ENCODE measurements at regions not wholly inside any gene's neighbourhood (a gene's known extent, or its start where the extent isn't known, plus 50 kb on each side); places are given as distances from the start of the nearest gene placed in this dataset.
"Not testable (repeated sequence)": the region's sequence is repeated elsewhere in the genome, so short reads cannot be mapped to it uniquely, and the experiment has no call there.

DNA sequence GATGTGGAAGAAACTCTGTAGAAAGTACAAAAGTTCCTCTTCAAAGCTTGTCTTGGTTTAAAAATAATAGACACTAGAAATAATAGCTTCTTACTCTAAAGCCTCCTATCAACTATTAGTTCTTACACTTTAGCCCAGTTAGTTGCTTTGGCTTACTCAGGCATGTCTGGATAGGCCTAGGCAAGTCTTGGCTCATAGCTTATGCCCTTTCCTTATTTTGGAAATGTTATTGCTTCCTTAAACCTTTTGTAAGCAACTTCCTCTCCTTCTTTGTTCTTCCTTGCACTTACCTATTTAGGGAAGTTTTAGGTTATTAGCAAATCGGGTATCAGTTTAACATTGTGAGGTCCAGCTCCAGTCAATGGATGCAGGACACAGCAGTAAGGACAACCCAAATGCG, 628.4 kb upstream of the PRR20A start:
- DNase-seq (ENCODE audit: extremely low read depth, low read depth) = not testable (repeated sequence)

DNA sequence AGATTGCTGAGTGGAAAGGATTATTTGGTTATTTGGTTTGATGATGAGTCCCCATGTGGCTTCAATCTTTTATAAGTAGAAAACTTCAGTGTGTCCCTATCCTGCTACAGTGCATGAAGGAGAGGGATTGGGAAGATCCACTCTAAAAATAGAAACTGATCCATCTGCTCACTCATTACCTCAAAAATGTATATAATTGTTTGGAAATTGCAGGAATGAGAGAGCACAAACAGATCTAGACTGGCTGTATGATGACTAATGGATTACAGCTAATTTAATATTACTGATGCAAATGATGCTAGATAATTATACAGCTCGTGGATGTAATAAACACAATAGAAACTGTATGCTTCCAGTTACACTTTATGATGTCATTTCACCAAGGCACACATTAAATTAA, 625.3 kb upstream of the PRR20A start:
- no peak for DNase-seq (ENCODE audit: extremely low read depth, low read depth)

DNA sequence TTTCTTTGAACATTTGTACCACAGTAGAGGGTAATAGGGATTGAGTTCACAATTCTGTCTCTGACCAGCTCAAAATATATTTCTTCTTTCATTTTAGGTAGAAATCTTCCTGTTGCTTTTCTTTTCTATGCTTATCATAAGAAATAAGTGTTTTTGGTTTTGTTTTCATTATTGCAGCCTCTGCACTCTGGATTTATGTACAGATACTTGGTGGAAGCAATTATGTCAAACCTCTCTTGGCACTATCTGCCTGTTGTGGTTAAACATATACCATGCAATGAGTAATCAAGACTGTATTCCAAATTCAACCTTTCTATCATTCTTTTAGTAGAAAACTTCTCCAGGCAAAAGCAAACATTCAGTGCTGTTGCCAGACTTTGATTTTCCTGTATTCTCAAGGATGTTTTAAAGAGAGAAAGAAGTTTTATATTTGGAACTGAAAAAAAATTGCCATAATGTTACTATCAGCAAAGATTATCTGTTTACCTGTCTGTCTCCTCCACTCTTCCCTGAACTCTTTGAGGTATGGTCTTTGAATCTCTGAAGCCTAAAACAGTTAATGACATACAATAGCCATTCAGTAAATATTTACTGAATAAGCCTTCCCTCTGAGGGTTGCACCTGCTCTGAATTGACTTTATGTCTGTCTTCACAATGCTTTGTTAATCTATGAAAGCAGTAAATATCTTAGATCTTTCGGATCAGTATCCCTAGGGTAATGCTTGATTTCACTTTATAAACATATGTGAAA, 612.5 kb upstream of the PRR20A start:
- DNase-seq (ENCODE audit: extremely low read depth, low read depth) = no peak

DNA sequence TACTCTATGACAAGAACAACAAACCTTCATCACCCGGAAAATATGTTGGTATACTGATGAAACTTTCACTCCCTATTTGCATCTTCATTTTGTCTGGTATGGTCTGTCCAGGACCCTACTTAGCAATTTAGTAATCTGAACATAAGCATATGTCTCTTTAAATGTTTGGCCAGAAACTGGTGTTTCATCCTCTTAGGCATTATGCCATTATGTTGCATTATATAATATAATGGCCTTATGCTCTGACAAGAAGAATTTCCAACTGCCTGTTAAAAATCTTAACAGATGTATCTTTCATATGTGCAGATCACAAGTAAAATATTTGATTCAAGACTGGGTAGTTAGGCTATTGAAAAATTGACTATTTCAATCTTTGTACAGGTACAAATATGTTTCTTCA, 610.6 kb upstream of the PRR20A start:
- DNase-seq (ENCODE audit: extremely low read depth, low read depth) = no peak

DNA sequence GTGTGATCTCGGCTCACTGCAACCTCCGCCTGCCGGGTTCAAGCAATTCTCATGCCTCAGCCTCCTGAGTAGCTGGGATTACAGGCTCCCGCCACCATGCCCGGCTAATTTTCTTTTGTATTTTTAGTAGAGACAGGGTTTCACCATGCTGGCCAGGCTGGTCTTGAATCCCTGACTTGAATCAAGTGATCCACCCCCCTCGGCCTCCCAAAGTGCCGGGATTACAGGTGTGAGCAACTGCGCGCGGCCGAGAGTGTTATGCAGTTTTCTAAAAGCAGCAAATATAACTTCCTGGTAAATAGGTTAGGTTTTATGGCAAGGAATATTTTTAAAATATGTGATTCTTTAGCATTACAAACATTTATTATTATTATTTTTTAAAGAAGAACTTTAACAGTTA, 592.8 kb upstream of the PRR20A start:
- not testable (repeated sequence) for DNase-seq (ENCODE audit: extremely low read depth, low read depth)

DNA sequence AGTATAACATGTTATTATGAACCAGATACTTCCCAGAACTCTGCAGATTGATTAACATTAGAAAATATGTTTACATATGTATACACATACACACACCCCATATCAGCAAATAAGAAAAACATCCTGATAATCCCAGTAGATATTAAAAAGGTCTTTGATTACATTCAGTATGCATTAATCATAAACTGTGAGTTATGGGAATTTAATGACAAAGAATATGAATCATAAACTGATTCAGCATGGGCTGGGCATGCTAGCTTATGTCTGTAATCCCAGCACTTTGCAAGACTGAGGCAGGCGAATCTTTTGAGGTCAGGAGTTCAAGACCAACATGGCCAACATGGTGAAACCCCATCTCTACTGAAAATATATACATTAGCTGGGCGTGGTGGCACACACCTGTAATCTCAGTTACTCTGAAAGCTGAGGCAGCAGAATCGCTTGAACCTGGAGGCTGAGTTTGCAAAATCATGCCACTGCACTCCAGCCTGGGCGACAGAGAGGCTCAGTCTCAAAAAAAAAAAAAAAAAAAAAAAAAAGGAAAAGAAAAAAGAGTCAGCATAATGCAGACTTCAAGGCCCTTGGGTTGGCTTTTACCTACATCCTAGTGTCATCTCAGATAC, 581.9 kb upstream of the PRR20A start:
- no peak for DNase-seq (ENCODE audit: extremely low read depth, low read depth)

DNA sequence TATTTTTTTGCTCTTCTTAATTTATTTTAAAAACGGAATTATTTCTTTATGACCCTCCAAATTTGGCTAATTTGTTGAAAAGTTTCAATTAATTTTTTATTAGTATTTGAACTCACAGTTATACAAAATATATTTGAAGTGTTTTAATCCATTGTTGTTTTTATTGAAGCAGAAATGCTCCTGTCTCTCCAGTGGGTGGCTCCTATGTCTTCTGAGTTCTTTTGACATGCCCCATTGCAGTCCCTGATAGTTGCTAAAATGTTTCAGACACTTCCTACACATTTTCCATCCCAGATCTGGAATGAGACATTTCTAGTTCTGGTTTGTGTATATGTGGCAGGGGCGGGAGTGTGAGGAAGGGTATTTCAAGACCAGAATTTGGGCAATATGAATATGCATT, 579.4 kb upstream of the PRR20A start:
- no peak for DNase-seq (ENCODE audit: extremely low read depth, low read depth)

DNA sequence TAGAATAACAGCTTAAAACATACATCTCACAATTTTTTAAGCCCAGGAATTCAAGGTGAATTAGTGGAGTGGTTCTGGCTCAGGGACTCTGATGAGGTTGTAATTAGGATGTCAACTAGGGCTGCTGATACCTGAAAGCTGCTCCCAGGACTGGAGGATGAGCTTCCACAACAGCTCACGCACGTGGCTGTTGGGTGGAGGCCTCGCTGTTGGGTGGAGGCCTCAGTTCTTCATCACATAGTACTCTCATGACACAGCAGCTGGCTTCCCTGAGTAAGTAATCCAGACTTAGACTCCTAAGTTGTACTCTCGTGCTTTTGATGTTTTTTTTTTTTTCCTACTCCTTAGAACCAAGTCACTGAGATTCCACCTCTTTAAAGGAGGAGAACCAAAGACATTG, 577.1 kb upstream of the PRR20A start:
- DNase-seq (ENCODE audit: extremely low read depth, low read depth) = no peak

DNA sequence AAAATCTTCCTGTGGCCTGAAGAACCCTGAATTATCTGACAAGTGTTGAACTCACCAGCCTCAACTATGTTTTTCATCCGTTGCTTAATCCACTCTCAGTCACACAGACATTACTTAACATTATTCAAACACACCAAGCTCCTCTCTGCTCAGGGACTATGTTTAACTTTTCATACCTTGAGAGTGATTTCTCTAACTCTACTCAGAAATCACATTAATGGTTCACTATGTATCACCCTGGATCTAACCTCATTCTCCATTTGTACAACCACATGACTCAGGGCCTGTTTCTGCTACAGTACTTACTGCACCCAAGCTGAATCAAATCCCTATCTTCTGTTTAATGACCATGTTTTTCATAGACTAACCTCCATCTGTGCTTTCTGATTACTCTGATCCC, 553.7 kb upstream of the PRR20A start:
- no peak for DNase-seq (ENCODE audit: extremely low read depth, low read depth)

DNA sequence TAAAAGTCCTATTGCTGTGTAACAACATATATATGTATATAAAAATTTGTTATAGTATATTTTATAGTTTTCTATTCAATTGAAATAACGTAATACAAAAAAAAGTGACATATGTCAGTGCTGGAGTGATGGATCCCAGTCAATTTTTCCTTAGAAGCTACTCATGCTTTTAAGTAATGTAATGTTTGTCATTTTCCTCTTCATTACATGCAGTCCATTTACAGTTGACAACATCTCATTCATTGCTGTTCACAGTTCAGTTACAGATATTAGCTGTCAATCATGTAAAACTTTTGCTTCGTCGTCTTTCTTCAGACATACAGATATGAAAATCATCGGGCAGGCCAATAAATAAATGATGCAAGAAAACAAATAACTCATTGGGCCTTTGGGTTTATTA, 525.1 kb upstream of the PRR20A start:
- DNase-seq (ENCODE audit: extremely low read depth, low read depth) = no peak

DNA sequence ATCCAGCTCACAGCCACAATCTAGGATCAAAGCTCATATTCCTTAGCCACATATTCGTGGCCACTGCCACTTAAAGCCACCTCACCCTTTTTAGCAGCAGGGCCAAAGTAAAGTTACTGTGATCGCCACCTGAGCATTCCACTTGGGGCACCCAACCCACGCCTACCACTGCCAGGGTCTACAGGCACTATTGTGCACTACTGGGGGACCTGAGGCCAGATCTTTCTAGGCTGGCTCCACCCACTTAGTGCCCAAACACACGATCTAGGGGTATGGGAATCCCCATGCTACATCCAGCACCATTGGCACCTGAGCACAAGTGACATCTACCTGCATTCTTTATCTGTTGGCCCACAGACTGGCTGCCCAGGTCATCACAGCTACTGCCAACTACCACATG, 517.9 kb upstream of the PRR20A start:
- DNase-seq (ENCODE audit: extremely low read depth, low read depth) = no peak

DNA sequence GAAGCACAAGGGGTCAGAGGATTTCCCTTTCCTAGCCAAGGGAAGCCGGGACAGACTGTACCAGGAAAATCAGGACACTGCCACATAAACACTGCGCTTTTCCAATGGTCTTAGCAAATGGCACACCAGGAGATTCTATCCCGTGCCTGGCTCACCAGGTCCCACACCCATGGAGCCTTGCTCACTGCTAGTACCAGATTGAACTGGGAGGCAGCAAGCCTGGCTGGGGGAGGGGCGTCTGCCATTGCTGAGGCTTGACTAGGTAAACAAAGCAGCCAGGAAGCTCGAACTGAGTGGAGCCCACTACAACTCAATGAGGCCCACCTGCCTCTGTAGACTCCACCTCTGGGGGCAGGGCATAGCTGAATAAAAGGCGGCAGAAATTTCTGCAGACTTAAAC, 511.8 kb upstream of the PRR20A start:
- not testable (repeated sequence) for DNase-seq (ENCODE audit: extremely low read depth, low read depth)

DNA sequence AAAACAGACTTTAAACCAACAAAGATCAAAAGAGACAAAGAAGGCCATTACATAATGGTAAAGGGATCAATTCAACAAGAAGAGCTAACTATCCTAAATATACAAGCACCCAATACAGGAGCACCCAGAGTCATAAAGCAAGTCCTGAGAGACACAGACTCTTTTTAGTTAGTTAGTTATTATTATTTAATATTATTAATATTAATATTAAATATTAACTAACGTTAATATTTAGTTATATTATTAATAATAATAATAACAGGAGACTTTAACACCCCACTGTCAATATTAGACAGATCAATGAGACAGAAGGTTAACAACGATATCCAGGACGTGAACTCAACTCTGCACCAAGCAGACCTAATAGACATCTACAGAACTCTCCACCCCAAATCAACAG, 509.7 kb upstream of the PRR20A start:
- DNase-seq (ENCODE audit: extremely low read depth, low read depth) = not testable (repeated sequence)

DNA sequence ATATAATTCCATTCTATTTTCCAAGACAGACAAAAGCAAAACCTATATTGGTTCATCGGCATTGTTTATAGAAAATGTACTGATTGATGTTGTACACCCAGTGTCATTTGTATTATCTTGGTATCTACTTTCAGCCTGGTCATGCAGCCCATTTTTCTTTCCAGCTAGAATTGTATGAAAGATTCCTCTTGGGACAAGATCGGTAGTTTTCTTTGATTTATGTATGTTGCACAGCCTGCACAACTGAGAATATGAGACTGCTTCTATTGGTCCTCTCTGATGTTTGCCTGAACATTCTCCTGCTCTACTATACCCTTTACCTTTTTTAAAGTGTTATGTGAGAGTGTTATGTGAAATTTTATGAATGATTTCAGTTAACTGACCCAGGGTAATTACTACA, 487.7 kb upstream of the PRR20A start:
- DNase-seq (ENCODE audit: extremely low read depth, low read depth) = no peak

DNA sequence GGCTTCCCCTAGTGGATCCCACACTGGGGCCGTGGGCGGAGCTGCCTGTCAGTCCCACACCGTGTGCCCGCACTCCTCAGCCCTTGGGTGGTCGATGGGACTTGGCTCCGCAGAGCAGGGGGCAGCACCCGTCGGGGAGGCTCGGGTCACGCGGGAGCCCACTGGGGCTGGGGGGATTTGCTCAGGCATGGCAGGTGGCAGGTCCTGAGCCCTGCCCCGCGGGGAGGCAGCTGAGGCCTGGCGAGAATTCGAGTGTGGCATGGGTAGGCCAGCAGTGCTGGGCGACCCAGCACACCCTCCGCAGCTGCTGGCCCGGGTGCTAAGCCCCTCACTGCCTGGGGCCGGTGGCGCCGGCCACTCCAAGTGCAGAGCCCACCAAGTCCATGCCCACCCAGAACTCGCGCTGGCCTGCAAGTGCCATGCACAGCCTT, 481.7 kb upstream of the PRR20A start:
- DNase-seq (ENCODE audit: extremely low read depth, low read depth) = no peak

DNA sequence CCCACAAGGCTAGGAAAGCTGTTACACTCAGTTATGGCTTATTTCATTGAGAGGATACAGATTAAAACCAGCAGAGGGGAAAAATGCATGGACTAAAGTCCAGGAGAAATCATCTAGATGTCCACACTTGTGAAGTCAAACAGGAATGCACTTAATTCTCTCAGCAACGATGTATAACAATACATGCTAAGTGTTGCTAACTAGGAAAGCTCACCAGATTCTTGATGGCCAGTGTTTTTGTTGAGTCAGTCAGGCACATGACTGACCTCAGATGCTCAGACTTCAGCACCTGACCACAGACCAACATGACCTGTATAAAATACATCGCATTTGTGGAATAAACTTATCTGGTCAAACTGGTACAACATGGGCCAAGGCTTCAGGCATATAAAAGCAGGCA, 470.2 kb upstream of the PRR20A start:
- no peak for DNase-seq (ENCODE audit: extremely low read depth, low read depth)

DNA sequence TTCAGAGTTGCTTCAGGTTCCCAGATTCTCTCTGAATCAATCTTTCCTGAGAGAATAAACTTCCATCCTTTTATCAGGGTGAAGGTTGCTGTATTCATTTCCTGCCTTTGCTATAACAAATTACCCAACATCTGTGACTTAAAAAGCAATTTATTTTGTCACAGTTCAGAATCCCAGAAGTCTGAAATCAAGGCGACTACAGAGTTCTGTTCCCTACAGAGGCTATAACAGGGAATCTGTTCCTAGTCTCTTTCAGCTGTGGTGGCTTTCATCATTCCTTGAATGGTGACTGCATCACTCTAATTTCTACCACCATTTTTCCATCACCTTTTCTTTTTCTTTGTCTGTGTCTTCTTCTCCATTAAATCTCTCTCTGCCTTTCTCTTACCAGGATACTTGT, 459.3 kb upstream of the PRR20A start:
- no peak for DNase-seq (ENCODE audit: extremely low read depth, low read depth)

DNA sequence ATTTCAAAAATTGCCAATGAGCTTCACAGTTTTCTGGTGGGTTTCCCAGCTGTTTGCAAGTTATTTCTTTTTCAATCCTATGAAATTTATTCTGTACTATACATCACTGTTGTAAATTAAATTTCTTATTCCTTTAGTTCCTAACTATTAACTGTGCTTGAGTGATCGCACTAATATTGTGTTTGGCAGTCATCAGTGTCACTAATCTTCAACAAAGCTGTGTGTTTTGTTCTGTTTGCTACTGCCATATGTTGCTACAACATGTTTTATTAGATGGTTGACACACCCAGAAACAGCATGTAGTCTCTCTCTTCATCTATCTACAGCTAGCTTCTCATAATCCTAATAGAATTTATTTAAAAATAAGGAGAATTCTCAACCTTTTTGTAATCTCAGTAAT, 453.6 kb upstream of the PRR20A start:
- DNase-seq (ENCODE audit: extremely low read depth, low read depth) = no peak

DNA sequence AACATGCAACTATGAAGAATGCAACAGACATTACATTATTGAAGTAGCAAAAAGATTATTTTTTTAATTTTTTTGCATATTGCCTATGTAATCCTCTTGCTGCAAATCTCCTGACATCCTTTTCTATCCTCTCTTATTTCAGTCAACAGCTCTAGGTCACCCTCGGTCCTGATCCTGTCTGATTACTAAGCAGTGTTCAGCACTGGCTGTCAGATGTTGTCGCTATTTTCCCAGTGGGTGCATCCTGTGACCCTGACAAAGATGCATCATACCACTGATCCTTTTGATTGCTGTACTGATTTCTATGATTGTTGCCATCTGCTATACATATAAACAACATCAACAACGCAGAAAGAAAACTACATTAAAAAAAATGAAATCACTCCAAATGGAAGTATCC, 443.7 kb upstream of the PRR20A start:
- DNase-seq (ENCODE audit: extremely low read depth, low read depth) = no peak

DNA sequence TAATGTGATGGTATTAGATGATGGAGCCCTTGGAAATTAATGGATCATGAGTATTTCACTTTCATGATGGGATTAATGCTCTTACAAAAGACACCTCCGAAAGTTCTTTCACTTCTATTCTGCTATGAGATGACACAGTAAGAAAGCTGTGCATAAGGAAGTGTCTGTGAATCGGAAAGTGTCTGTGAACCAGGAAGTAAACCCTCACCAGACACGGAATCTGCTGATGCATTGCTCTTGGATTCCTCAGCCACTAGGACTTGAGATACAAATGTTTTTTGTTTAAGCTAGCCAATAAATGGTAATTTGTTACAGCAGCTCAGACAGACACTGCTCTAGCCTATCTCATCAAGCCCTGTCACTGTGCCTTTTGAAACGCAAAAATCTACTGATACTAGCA, 440.4 kb upstream of the PRR20A start:
- DNase-seq (ENCODE audit: extremely low read depth, low read depth) = no peak

DNA sequence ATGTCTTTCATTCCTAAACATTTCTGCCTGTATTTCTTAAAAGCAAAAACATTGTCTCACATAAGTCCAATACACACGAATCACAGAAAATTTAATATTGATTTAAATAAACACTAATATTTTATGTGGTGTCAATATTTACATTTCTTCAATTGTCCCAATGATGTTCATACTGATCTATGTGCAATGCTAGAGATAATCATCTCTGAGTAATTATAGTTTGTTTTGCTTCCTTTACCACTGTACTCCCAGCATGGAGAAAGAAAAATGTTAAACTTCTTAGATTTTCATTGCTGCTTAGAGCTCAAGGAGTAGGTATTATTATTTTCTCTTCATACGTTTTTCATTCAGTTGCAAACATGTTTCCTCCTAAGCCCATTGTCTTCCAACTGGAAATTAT, 434.2 kb upstream of the PRR20A start:
- DNase-seq (ENCODE audit: extremely low read depth, low read depth) = no peak

DNA sequence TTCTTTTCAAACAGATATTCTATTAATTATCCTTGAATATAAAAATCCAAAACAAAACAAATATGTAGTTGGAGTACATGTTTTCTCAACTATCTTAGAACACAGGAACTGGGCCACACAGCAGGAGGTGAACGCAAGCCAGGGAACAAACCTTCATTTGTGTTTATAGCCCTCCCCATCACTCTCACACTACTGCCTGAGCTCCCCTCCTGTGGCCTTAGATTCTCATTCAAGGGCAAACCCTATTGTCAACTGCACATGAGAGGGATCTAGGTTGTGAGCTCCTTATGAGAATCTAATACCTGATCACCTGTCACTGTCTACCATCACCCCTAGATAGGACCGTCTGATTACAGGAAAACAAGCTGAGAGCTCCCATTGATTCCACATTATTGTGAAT, 427.1 kb upstream of the PRR20A start:
- DNase-seq (ENCODE audit: extremely low read depth, low read depth) = no peak

DNA sequence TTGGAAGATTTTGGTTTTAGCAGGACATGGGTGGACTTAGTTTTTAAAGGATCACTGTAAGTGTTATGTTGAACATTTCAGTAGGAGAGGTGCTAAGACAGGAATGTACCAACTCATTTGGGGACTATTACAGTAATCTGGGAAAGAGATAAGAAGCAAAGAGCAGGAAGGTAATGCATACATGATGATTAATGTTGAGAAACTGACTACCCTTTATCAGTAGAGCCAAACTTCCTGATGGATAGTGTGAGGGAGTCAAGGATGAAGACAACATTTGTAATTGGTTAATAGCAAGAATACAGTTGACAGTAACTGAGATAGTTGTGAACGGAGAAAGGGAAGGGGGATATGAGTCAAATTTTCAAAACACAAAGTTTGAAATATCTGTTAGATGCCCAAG, 421.9 kb upstream of the PRR20A start:
- DNase-seq (ENCODE audit: extremely low read depth, low read depth) = no peak
